K562 (cell line): ENCODE measurements at regions not wholly inside any gene's neighbourhood (a gene's known extent, or its start where the extent isn't known, plus 50 kb on each side); places are given as distances from the start of the nearest gene placed in this dataset.

ENCODE experiments used
- ATAC-seq: fragments of 200-7000 bp; cut with Tn5 transposase; 3 replicates; pipeline ENCODE4 v1.9.1; 2020; ENCODE audit warnings: moderate library complexity
- BruUV-seq: library from RNA; stranded (reverse); fragments of 400-500 nt; replicated peaks from 2 replicates; lab custom pipeline; 2021; lab: Mats Ljungman, UMichigan
- CTCF ChIA-PET: fragments of 300-600 bp; formaldehyde crosslinking; extraction: SDS; loops from one replicate; lab custom pipeline; 2021; ENCODE audit warnings: low intra/inter-chr PET ratio; lab: Yijun Ruan, JAX
- POLR2A ChIA-PET: fragments of 300-600, 350-650 bp; sonication (Branson Sonifier 250); formaldehyde crosslinking; extraction: SDS; loops from one replicate; lab custom pipeline; 2021; ENCODE audit warnings: antibody characterized with exemption, inconsistent platforms; lab: Yijun Ruan, JAX
- DNase-seq, 4 experiments: peaks; one replicate each; pipeline versions ENCODE4 v3.0.0 to v3.0.0-alpha.2; 2011 to 2018; ENCODE audit warnings: low spot score in 3 of 4, mixed read lengths in 3 of 4; ENCODE audit errors: extremely low read depth in 1 of 4
- FAIRE-seq: peaks from 2 replicates; lab custom pipeline; 2011; peaks lifted over from hg19 to GRCh38; lab: Jason Lieb, UNC
- H2AFZ ChIP-seq: 2 replicates; pipeline ENCODE4 v1.6.0; 2011; ENCODE audit warnings: low read depth, low read length, control low read depth, inconsistent platforms
- H3K27ac ChIP-seq: fragments of 200-600 bp; 3 replicates; pipeline ENCODE4 v1.8.0; 2011; ENCODE audit warnings: low read depth, mild to moderate bottlenecking, control low read depth, inconsistent platforms, low read length, moderate library complexity, mixed read lengths; ENCODE audit errors: extremely low read depth
- H3K27me3 ChIP-seq, 2 experiments: fragments of 300-600 bp in 1 of 2; 2 replicates in 1 of 2; 3 replicates in 1 of 2; pipeline versions ENCODE4 v1.6.0 to v1.8.0; 2011; ENCODE audit warnings: inconsistent platforms in 2 of 2, low read length in 2 of 2, mild to moderate bottlenecking in 1 of 2, mixed read lengths in 1 of 2, moderate library complexity in 1 of 2; ENCODE audit not compliant: control insufficient read depth in 2 of 2, insufficient read depth in 2 of 2
- H3K36me3 ChIP-seq: fragments of 300-600 bp; 3 replicates; pipeline ENCODE4 v1.8.0; 2011; ENCODE audit warnings: mild to moderate bottlenecking, low read length, inconsistent platforms; ENCODE audit not compliant: control insufficient read depth, insufficient read depth
- H3K4me1 ChIP-seq, 2 experiments: fragments of 200-600 bp in 1 of 2; replicated peaks in 1 of 2; 2 replicates in 1 of 2; 3 replicates in 1 of 2; pipeline versions ENCODE4 v1.5.1 to v1.8.0; 2011; ENCODE audit warnings: inconsistent platforms in 2 of 2, low read length in 2 of 2, mild to moderate bottlenecking in 1 of 2, mixed read lengths in 1 of 2, moderate library complexity in 1 of 2; ENCODE audit not compliant: control insufficient read depth in 2 of 2, insufficient read depth in 2 of 2
- H3K4me2 ChIP-seq: 2 replicates; pipeline ENCODE4 v1.6.1; 2011; ENCODE audit warnings: low read length, control low read depth, inconsistent platforms, mixed read lengths; ENCODE audit not compliant: insufficient read depth
- H3K4me3 ChIP-seq: fragments of 200-600 bp; sonication (generic), shearing (Covaris generic); 2 replicates; pipeline ENCODE4 v1.5.1; 2016; ENCODE audit warnings: control low read depth, inconsistent platforms
- H3K79me2 ChIP-seq: fragments of 200-600 bp; 3 replicates; pipeline ENCODE4 v1.8.0; 2011; ENCODE audit warnings: low read length, inconsistent platforms; ENCODE audit not compliant: control insufficient read depth, insufficient read depth
- H3K9ac ChIP-seq, 2 experiments: 2 replicates each; pipeline versions ENCODE4 v1.6.0 to v1.6.1; 2011; ENCODE audit warnings: low read depth in 2 of 2, low read length in 2 of 2, control low read depth in 1 of 2, inconsistent platforms in 1 of 2, mild to moderate bottlenecking in 1 of 2, mixed read lengths in 1 of 2; ENCODE audit not compliant: insufficient read depth in 1 of 2
- H3K9me1 ChIP-seq: one replicate; pipeline ENCODE4 v1.6.0; 2011; ENCODE audit warnings: inconsistent platforms, mild to moderate bottlenecking, low read length, moderate library complexity; ENCODE audit not compliant: control insufficient read depth, insufficient read depth
- H3K9me3 ChIP-seq: replicated peaks from 2 replicates; pipeline ENCODE4 v1.5.1; 2011; ENCODE audit warnings: low read depth, low read length, inconsistent platforms; ENCODE audit not compliant: control insufficient read depth, insufficient read depth
- H4K20me1 ChIP-seq: replicated peaks from 2 replicates; pipeline ENCODE4 v1.6.1; 2011; ENCODE audit warnings: low read length, inconsistent platforms, mixed read lengths; ENCODE audit not compliant: control insufficient read depth, insufficient read depth
- BCL6 ChIP-seq: fragments of 250-450 bp; sonication (Bioruptor Pico); IDR thresholded peaks from 2 replicates; pipeline ENCODE4 v1.4.0; 2020
- CBFA2T2 ChIP-seq: fragments of 450-650 bp; conservative IDR thresholded peaks from 2 replicates; pipeline ENCODE4 v1.6.1; 2017; ENCODE audit warnings: mild to moderate bottlenecking
- CCAR2 ChIP-seq: fragments of 200-400 bp; formaldehyde crosslinking; IDR thresholded peaks from 2 replicates; pipeline ENCODE4 v1.6.1; 2017; ENCODE audit warnings: mild to moderate bottlenecking, low read depth, low read length
- DNMT1 ChIP-seq: fragments of 450-650 bp; IDR thresholded peaks from 2 replicates; pipeline ENCODE4 v1.6.1; 2016; ENCODE audit warnings: antibody characterized with exemption, mild to moderate bottlenecking
- HCFC1 ChIP-seq: IDR thresholded peaks from 2 replicates; pipeline ENCODE4 v1.6.1; 2012; ENCODE audit warnings: low read depth, low read length, improper control_type of control experiment
- HNRNPUL1 ChIP-seq: fragments of 200-400 bp; formaldehyde crosslinking; IDR thresholded peaks from 2 replicates; pipeline ENCODE4 v1.6.1; 2017; ENCODE audit warnings: low read length
- KAT8 ChIP-seq: fragments of 450-650 bp; IDR thresholded peaks from 2 replicates; pipeline ENCODE4 v1.6.1; 2016; ENCODE audit warnings: low read depth, mild to moderate bottlenecking
- MXI1 ChIP-seq: IDR thresholded peaks from 2 replicates; pipeline ENCODE4 v1.6.1; 2011; ENCODE audit warnings: low read depth, mild to moderate bottlenecking, improper control_type of control experiment, low read length
- NONO ChIP-seq, 2 experiments: fragments of 200-400 bp in 1 of 2; fragments of 450-650 bp in 1 of 2; formaldehyde crosslinking in 1 of 2; IDR thresholded peaks; 2 replicates each; pipeline ENCODE4 v1.6.1; 2017; ENCODE audit warnings: low read depth in 2 of 2, mild to moderate bottlenecking in 2 of 2, moderate library complexity in 2 of 2, low read length in 1 of 2
- SETDB1 ChIP-seq: IDR thresholded peaks from one replicate; pipeline ENCODE4 v1.6.1; 2012; ENCODE audit warnings: low read length, control low read depth, inconsistent platforms
- TSHZ1 ChIP-seq: fragments of 250-450 bp; sonication (Bioruptor Pico); IDR thresholded peaks from 2 replicates; pipeline ENCODE4 v1.4.0; 2020; ENCODE audit warnings: mild to moderate bottlenecking, moderate library complexity
- ZNF184 ChIP-seq: sonication (generic); formaldehyde crosslinking; IDR thresholded peaks from 2 replicates; pipeline ENCODE4 v1.5.0; 2020; ENCODE audit warnings: missing genetic modification reagents
- ZNF217 ChIP-seq: sonication (generic); formaldehyde crosslinking; IDR thresholded peaks from 2 replicates; pipeline ENCODE4 v1.8.0; 2022; ENCODE audit warnings: mild to moderate bottlenecking, missing genetic modification reagents
- ZNF224 ChIP-seq: sonication (generic); formaldehyde crosslinking; IDR thresholded peaks from 2 replicates; pipeline ENCODE4 v1.8.0; 2022; ENCODE audit warnings: mild to moderate bottlenecking, missing genetic modification reagents
- ZNF253 ChIP-seq: fragments of 250-450 bp; sonication (Bioruptor Pico); conservative IDR thresholded peaks from 2 replicates; pipeline ENCODE4 v1.6.1; 2021; ENCODE audit warnings: mild to moderate bottlenecking
- ZNF778 ChIP-seq: fragments of 450-650 bp; formaldehyde crosslinking; IDR thresholded peaks from 2 replicates; pipeline ENCODE4 v1.4.0; 2020; ENCODE audit warnings: mild to moderate bottlenecking, moderate library complexity
- WGBS: fragments of 100-300 bp; shearing (Covaris generic); methylation state at CpG from one replicate; pipeline ENCODE4 v1.1.6; 2016; ENCODE audit warnings: low coverage, mixed read lengths; ENCODE audit not compliant: insufficient coverage; ENCODE audit errors: missing lambda C conversion rate; 5-methylcytosine and 5-hydroxymethylcytosine counted together
- in situ Hi-C: fragments of 300-500 bp; cut with MboI; formaldehyde crosslinking; loops from 4 replicates; pipeline ENCODE4 v1.15.0; 2018; ENCODE audit warnings: inconsistent platforms, mixed read lengths
- intact Hi-C: fragments of 100-400 bp; cut with micrococcal nuclease; formaldehyde crosslinking; loops from 2 replicates; pipeline ENCODE4 v1.14.2; 2022
- TF ChIP-seq, protein P1 (sequence below): fragments of 450-650 bp; IDR thresholded peaks from 2 replicates; pipeline ENCODE4 v1.7.1; 2018; ENCODE audit warnings: mild to moderate bottlenecking, low read depth; ENCODE audit not compliant: partially characterized antibody
- TF ChIP-seq, protein P2 (sequence below): fragments of 250-450 bp; sonication (Bioruptor Pico); IDR thresholded peaks from 2 replicates; pipeline ENCODE4 v1.8.0; 2022; ENCODE audit warnings: inconsistent platforms, mild to moderate bottlenecking, moderate library complexity, borderline replicate concordance

DNA sequence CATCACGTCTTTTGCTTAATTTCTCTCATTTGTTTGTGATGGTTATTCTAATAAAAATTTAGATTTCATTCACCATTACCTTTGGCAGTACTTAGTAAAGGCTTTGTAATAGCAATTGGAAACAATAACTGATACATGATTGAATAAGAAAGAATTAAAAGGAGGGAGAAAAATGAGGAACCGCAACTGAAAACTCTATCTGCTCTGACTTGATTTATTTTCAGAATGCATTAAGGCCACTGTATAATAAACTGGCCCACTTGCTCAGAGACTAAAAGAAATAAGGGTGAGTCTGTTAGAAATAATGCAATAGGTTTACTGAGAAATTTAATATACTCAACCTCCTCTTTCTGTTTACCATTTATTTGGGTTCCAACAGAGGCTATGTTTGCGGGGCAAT, 351.5 kb downstream of the TMA16 start (continued):
- TF ChIP-seq SETDB1, result no peak
- TF ChIP-seq ZNF253 (CRISPR knock-in tag), result no peak
- no peak for TF ChIP-seq ZNF217 (CRISPR knock-in tag)
- TF ChIP-seq ZNF184, result no peak
- TF ChIP-seq KAT8, result no peak
- TF ChIP-seq MXI1, result no peak
- TF ChIP-seq NONO (IDR thresholded peaks at IDR 0.05; ENCODE audit: low read depth in 2 of 2, low read length in 1 of 2), result no peak
- TF ChIP-seq TSHZ1 (CRISPR knock-in tag), result no peak
- TF ChIP-seq ZNF778, result no peak
- no peak for TF ChIP-seq HCFC1
- TF ChIP-seq DNMT1, result no peak

DNA sequence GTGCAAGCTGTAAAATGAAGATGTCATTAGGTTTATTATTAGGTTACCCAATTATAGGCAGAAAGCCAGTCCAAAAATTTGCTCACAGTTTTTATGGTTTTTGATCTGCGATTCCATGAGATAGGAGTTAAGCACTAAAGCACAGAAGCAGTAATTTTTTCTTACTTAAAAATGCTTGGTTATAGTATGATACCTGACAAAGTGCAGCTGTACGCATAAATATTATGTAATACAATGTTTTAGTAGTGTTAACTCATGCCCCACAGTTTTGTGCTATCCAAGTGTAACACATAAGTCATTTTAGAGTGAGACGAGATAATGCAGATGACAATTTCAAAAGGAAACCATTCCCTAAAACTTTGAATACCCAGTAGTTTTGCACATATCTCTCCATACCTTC, 357.8 kb downstream of the TMA16 start:
- FAIRE-seq (no peak), ATAC-seq (no peak), DNase-seq (no peak)
- H3K9me1 ChIP-seq, result no peaks in the 10 kb centered on the region
- no peak overlapping the region for H3K4me3 ChIP-seq
- intact Hi-C loops, result no loop called here
- in situ Hi-C loops, result no loop called here
- H3K79me2 ChIP-seq, result no peaks in the 10 kb centered on the region
- H3K27me3 ChIP-seq, result no peaks in the 10 kb centered on the region
- 0% methylated on average over 3 of the region's 3 CpGs for WGBS
- H2AFZ ChIP-seq, result no peak overlapping the region
- H3K36me3 ChIP-seq, result no peaks in the 10 kb centered on the region
- H3K9me3 ChIP-seq, result no peaks in the 10 kb centered on the region; the same call in 1 of the 2 replicates
- no peaks in the 10 kb centered on the region for H3K4me1 ChIP-seq
- no peak overlapping the region for H3K9ac ChIP-seq
- CTCF ChIA-PET, result no interaction called here
- H3K4me2 ChIP-seq, result no peak overlapping the region
- no peak overlapping the region for H3K27ac ChIP-seq
- BruUV-seq, result no TSS peak
- POLR2A ChIA-PET, result no interaction called here
- no peaks in the 10 kb centered on the region for H4K20me1 ChIP-seq
- no peak for TF ChIP-seq ZNF224 (CRISPR knock-in tag)
- TF ChIP-seq, protein P1, sequence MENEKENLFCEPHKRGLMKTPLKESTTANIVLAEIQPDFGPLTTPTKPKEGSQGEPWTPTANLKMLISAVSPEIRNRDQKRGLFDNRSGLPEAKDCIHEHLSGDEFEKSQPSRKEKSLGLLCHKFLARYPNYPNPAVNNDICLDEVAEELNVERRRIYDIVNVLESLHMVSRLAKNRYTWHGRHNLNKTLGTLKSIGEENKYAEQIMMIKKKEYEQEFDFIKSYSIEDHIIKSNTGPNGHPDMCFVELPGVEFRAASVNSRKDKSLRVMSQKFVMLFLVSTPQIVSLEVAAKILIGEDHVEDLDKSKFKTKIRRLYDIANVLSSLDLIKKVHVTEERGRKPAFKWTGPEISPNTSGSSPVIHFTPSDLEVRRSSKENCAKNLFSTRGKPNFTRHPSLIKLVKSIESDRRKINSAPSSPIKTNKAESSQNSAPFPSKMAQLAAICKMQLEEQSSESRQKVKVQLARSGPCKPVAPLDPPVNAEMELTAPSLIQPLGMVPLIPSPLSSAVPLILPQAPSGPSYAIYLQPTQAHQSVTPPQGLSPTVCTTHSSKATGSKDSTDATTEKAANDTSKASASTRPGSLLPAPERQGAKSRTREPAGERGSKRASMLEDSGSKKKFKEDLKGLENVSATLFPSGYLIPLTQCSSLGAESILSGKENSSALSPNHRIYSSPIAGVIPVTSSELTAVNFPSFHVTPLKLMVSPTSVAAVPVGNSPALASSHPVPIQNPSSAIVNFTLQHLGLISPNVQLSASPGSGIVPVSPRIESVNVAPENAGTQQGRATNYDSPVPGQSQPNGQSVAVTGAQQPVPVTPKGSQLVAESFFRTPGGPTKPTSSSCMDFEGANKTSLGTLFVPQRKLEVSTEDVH, result no peak
- no peak for TF ChIP-seq ZNF253 (CRISPR knock-in tag)
- TF ChIP-seq BCL6 (CRISPR knock-in tag), result no peak
- TF ChIP-seq HNRNPUL1, result no peak
- no peak for TF ChIP-seq CBFA2T2
- TF ChIP-seq, protein P2, sequence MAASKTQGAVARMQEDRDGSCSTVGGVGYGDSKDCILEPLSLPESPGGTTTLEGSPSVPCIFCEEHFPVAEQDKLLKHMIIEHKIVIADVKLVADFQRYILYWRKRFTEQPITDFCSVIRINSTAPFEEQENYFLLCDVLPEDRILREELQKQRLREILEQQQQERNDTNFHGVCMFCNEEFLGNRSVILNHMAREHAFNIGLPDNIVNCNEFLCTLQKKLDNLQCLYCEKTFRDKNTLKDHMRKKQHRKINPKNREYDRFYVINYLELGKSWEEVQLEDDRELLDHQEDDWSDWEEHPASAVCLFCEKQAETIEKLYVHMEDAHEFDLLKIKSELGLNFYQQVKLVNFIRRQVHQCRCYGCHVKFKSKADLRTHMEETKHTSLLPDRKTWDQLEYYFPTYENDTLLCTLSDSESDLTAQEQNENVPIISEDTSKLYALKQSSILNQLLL (CRISPR knock-in tag), result no peak
- no peak for TF ChIP-seq CCAR2
